ENCODE measurements at regions not wholly inside any gene's neighbourhood (a gene's known extent, or its start where the extent isn't known, plus 50 kb on each side); places are given as distances from the start of the nearest gene placed in this dataset.

DNA sequence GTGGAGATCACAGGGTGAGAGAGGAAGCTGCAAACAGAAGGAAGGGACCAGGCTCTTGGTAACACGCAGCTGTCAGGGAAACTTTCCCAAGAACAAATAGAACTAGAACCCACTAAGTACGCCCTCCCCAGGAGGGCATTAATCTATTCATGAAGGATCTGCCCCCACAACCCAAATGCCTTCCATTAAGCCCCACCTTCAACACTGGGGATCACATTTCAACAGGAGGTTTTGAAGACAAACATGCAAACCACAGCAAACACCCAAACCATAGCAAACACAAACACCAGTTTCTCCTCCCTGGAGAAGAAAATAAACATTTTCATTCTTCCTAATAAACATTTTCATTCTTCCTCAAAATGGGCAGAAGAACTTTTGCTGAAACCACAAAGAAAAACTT, 329.6 kb downstream of the EFNB2 start:
- no peak for TF ChIP-seq EZH2 (IDR thresholded peaks at IDR 0.05; ENCODE audit: low read length, unreplicated experiment)
- TF ChIP-seq, protein P1, sequence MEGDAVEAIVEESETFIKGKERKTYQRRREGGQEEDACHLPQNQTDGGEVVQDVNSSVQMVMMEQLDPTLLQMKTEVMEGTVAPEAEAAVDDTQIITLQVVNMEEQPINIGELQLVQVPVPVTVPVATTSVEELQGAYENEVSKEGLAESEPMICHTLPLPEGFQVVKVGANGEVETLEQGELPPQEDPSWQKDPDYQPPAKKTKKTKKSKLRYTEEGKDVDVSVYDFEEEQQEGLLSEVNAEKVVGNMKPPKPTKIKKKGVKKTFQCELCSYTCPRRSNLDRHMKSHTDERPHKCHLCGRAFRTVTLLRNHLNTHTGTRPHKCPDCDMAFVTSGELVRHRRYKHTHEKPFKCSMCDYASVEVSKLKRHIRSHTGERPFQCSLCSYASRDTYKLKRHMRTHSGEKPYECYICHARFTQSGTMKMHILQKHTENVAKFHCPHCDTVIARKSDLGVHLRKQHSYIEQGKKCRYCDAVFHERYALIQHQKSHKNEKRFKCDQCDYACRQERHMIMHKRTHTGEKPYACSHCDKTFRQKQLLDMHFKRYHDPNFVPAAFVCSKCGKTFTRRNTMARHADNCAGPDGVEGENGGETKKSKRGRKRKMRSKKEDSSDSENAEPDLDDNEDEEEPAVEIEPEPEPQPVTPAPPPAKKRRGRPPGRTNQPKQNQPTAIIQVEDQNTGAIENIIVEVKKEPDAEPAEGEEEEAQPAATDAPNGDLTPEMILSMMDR (conservative IDR thresholded peaks at IDR 0.05; ENCODE audit: low read depth, low read length), result no peak
- no peak for TF ChIP-seq EZH2phosphoT487 (IDR thresholded peaks at IDR 0.05; ENCODE audit: borderline replicate concordance, low read length)
